Peyer's patch (tissue), 4 donors: ENCODE measurements at regions not wholly inside any gene's neighbourhood (a gene's known extent, or its start where the extent isn't known, plus 50 kb on each side); places are given as distances from the start of the nearest gene placed in this dataset.

Experiments
- CTCF ChIP-seq, 6 experiments: fragments of 450-650 bp in 4 of 6; fragments of 200-600 bp in 2 of 6; sonication (generic) in 1 of 6; IDR thresholded peaks; one replicate each; pipeline ENCODE4 v1.5.1; 2017 to 2019; ENCODE audit warnings: antibody characterized with exemption in 6 of 6, mild to moderate bottlenecking in 3 of 6, moderate library complexity in 1 of 6
- POLR2A ChIP-seq, 2 donors: fragments of 450-650 bp; IDR thresholded peaks; one replicate each; pipeline ENCODE4 v1.5.1; 2017; ENCODE audit warnings: antibody characterized with exemption in 2 of 2, mild to moderate bottlenecking in 2 of 2, moderate library complexity in 2 of 2

GRCh38 chr7:113731571-113731970 lies 187.2 kb downstream of the PPP1R3A start:
- TF ChIP-seq CTCF (IDR thresholded peaks at IDR 0.05) (no peak), POLR2A (IDR thresholded peaks at IDR 0.05) (no peak)
